CD4-positive, alpha-beta T cell treated with Interferon gamma for 1 hour (primary cell): ENCODE measurements at regions not wholly inside any gene's neighbourhood (a gene's known extent, or its start where the extent isn't known, plus 50 kb on each side); places are given as distances from the start of the nearest gene placed in this dataset.
"Not testable (repeated sequence)": the region's sequence is repeated elsewhere in the genome, so short reads cannot be mapped to it uniquely, and the experiment has no call there.

Experiments
- DNase-seq: peaks from one replicate; pipeline ENCODE4 v3.0.0-alpha.2; 2020

DNA sequence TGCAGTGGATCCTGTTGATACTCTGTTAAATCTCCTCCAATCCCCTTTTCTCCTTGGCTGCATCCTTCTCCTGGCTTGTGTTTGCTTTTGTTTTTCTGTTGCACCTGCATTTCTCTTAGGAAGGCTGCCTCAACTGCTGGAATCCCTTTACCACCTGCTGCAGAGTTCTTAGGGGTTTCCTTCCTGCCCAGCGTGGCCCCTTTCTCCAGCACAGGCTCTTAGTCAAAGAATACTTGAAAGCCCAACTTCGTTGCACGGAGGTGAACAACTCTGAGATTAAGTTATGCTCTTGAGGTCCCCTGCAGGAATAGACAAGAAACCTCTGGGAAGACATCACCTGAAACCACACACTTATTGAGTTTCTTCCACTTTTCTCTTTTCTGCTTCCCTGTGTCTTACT, 121.6 kb upstream of the GRM7 start:
- no peak for DNase-seq

DNA sequence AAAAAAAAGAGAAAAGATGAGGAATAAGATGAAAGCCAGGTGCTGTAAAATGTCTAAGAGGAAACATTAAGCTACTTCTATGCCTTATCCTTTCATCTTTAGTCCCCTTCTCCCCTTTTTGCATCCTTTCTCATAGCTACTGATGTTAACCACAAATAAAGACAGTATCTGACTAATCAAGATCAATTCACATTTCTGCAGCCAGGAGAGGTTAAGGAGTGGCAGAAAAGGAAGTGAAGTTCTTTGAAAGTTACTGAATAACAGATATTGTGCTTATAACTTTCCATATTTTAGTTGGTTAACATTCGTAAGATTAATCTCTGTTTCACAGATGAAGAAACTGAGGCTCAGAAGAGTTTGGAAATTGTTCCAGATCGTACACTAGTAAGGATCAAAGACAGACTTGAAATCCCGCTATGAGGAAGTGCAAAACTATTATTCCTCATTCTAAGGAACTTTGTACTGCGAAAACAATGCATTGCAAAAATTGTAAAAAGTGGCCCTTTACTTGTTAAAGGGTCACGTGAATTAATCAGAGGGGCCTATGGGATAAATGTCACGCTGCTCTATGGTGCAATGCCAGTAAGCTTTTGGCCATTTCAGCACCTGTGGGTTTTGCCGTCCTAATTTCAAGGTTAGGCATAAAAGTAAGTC, 117.7 kb upstream of the GRM7 start:
- no peak for DNase-seq

DNA sequence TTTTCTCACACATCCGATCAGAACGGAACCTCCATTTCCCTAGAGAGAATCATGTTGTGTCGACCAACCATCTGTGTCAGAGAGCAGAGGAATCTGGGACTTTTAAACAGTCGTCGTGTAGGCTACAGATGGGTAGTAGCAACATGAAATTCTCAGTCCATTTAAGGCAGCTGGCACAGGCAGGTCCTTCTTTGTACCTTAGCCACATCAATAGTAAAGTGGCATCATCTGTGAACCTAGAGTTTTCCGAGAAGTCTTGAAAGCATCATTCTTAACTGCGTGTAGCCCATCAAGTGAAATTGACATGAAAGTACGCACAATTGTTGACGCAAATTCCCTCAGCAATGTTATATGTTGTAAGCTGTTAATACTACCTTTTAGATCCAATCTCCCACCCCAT, 114.5 kb upstream of the GRM7 start:
- DNase-seq, result no peak

DNA sequence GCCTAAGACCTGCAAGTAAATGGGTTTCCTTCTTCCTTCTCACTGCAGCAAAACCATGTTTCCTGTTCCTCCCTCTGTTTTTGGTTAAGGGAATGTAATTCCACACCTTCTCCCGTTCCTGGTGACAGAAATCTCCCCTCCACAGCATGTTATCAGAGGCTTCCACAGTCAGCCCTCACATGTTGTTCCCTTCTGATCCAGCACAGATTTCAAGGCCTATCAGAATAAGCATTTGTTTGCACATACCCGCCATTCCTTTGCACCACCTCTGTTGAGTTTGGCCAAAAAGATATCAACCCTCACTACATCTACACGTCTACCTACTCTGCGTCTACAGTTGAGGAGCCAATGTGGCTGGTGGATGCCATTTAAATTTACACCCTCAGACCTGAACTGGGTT, 113.9 kb upstream of the GRM7 start:
- no peak for DNase-seq

DNA sequence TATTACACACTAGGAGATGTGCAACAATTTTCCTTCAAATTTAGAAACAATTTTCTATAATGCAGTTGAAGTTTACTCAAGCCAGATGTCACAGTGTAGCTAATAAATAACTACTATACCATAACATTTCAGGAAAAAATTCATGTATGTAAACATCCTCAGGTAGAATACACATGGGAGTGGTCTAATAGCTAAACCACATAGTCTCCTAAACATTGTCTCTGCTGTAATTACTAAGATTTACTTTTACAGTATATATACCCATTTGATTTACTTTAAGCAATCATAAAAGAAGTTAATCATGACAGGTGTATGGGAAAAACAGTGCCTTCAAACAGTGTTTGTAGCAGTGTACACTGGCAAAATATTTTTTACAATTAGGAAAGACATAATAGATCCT, 110.1 kb upstream of the GRM7 start:
- no peak for DNase-seq

DNA sequence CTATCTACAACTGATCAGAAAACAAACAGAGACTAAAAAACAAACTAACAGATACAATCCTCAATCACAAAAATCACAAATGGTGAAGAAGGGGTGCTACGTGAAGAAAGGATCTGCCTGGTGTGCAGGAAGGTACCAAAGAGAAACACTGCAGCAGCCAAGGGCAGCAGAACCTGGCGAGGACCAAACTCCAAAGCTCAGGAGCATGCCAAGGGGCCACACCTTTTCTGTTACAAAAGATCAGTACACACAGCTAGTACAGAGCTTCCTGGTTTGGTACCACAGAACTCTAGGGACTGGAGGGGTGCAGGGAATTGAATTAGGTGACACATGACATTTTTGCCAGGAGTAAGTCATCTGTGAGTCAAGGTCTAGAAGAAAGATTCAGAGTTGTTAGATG, 107.4 kb upstream of the GRM7 start:
- DNase-seq, result no peak

DNA sequence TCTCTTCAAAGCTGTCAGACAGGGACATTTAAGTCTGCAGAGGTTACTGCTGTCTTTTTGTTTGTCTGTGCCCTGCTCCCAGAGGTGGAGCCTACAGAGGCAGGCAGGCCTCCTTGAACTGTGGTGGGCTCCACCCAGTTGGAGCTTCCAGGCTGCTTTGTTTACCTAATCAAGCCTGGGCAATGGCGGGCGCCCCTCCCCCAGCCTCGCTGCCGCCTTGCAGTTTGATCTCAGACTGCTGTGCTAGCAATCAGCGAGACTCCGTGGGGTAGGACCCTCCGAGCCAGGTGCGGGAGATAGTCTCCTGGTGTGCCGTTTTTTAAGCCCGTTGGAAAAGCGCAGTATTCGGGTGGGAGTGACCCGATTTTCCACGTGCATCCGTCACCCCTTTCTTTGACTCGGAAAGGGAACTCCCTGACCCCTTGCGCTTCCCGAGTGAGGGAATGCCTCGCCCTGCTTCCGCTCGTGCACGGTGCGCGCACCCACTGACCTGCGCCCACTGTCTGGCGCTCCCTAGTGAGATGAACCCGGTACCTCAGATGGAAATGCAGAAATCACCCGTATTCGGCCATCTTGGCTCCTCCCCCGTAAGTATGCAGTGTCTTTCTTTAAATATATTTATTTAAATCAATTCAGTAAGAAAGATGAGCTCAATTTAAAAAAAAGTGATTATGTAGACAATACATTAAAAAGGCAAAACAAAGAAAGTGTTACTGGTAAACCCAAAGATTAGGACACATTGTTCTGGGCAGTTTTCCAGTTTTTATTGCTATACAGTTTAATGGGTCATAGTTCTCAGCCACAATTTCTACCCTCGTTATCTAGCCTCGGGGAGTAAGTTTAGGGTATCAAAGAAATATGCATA, 91.2 kb upstream of the GRM7 start:
- DNase-seq, result not testable (repeated sequence)

DNA sequence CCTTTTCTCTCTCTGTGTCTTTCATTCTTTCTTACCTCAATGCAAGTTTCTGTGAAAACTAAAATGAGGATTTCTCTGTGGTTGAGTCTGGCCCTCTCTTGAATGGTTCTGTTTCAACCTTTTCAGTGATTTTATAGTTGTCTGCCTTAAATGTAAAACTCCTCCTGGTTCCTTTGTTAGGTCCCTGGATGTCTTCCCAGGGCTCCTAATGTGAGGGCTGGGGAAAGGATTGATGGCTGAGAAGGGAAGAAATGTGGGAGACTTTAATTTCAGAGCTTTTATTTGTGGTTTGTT, 90.6 kb upstream of the GRM7 start:
- DNase-seq, result no peak

DNA sequence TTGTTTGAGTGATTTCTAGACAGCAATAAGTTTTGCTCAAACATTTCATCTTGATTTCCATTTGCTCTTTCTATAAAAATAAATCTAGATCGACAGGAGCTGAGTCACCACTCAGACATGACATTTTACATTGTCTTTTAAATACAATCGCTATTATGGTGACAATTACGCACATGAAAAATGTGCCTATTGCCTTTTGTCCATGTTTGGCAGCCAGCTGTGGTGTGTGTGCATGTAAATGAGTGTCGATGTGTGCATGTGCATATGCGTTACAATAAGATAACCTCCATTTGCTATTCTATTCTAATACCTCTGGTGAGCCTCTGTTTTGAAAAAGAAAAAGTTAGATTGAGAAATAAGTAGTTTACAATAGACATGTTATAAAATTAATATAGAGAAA, 89.7 kb upstream of the GRM7 start:
- no peak for DNase-seq

DNA sequence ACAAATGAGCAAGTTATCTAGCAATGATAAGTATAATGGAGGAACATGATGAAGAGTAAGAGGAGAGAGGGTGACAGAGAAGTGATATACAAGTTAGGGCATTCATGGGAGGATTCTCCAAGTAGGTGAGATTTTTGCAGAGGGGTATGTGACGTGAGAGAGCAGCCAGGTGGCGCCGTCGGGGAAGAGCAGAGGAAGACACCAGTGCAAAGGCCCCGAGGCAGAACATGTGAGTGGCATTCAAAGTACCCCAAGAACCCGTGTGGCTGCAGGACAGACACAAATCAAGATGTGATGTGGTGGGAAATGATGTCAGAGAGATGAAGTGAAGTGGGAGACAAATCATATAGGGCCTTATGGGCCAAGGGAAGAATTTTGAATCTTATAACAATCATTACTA, 81.8 kb upstream of the GRM7 start:
- DNase-seq, result no peak

DNA sequence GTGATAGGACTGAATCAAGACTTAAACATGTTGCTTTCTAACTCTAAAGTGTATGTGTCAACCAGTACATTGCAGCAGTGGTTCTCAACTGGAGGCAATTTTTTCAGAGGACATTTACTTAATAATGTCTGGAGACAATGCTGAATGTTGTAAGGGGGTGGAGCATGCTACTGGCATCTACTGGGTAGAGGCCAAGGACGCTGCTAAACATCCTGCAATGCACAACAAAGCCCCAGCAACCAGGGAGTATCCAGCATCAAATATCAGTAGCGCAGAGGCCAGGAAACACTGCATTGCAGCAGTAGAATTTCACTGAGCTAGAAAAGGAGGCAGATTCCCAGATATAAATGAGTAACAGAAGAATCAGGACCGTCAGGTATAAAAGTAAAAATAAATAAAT, 79.8 kb upstream of the GRM7 start:
- DNase-seq, result no peak

DNA sequence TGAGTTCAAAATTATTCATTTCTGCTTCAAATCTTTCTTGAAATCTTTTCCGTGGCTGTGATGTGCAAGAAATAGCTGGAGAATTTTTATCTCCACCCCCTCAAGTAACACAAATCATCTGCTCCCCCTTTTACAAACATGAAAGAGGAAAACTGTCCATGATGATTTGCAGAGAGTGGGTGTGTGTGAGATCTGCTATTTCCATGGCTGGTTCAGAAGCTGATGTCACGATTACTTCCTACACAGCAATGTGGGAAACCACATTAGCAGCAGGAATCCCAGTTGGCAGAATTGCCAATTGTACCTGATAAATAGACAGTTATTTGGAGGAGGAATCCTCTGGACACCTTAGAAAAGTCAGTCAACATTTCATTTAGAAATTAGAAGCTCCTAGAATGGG, 75.2 kb upstream of the GRM7 start:
- no peak for DNase-seq

DNA sequence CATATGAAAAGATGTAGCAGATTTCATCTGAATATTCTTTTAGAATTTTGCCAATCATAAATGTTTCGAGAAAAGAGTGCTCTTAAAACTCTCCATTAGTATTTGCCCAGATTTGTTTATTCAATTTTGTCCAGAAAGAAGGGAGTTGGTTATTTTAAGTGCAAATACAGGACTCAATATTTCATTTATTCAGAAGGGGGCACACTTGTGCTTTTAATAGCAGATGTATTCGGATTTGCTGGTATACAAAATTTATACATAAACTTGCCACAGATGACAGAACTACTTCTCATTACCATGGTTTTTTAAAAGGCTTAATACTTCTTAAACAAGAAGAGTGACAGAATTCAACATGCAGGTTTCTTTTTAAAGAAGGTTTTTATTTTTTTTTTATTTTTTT, 69.8 kb upstream of the GRM7 start:
- DNase-seq, result no peak

DNA sequence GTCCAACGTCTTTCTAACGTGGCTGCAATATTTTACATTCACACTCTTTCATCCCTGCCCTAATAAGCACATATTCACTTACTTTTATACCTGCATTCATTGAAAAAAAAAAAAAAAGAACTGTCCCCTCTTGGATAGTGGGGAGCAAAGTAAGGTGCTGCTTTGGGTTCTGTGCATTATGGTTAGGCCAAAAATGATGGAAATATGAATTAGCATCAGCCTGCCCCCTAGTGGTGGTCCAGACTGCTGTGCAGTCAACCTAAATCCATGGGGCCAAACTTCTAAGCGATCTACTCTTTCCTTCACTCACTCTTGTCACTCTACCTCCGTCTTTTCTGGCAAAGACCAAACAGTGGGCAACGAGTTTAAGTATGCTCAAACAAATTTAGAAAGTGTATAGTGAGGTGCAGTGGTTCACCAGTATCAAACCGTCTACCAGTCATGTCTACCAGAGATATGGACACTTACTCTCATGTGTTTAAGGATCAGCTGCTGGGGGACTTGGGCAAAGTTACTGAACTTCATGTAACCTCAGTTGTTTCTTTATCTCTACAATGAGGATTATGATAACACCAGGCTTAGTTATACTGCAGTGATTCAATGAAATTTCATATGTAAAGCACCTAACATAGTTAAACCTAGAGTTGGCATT, 61.5 kb upstream of the GRM7 start:
- no peak for DNase-seq

DNA sequence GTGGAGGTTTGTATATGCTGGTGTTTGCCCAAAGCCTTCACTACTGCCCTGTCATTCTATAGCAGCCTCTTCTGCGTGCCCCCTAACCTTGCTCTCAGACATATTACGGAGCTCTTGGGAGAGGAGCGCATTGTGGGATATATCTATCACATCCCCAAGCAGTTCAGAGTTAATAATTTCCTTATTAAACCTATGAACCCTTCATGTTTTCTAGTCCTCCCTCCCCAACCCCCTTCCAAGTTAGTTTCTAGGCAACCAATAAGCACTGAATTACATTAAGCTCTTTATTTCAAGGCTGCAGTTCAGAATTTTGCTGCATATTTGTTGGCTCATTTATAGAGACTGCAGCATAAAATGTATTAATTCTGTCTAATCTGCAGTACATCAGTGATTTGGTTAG, 57.3 kb upstream of the GRM7 start:
- DNase-seq, result no peak

DNA sequence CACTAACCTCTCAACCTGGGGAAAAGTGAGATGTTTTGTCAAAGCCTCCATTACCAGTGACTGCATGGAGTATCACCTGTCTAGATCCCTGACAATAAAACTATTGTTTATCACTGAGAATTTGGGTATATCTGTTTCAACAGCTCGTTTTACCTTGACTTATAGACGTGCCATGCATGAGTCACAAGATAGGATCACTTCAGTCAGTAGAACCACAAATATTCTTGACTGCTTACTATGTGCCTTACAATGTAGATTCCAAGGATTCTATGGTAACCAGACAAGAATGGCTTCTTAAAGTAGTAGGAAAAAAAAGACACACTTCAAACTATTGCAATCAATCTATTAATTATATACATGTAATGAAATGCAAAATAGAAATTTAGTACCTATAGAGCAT, 55.7 kb upstream of the GRM7 start:
- no peak for DNase-seq

DNA sequence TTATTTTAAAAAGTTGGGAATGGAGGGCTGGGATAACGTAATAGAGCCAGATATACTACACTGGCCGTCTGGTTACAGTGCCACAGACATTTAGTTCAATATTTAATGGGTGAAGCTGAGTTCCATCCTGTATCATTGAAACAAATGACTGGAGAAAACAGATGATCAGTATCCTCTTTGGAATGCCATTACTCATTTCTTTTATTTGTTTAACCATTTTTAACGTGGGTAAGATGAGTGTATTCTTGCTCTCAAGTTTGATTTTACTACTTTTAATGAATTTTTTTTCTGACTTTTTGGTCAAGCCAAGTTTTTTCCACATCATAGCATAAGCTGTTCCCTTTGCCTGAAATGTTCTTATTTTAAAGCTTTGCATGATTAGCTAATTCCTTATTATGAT, 53.9 kb upstream of the GRM7 start:
- DNase-seq, result no peak

DNA sequence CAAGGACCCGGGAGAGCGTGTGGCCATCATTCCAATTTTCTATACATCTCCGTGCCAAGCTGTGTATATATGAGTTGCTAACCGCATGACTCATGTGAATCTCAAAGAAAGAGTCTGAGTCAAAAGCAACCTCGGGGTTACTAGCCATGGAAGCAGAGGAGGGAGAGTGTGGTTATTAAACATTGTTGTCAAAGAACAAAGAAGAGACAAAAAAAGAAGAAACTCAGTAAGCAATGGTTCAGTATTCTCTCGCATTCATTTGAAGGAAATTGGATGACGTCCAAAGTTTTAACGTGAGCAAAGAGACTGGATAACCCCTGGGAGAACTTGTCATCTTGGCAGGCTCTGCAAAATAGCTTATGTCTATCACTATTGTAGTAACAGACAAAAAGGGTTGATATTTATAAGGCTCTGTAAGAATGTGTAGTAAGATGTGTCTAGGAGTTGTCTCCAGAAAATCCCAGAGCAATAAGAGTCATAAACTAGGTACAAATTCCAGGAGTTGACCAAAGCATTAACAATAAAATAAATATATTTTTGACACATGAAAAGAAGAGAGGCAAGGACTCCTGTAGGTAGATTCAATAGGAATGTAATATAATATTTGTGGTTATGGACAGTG, 52.8 kb upstream of the GRM7 start:
- DNase-seq, result no peak

DNA sequence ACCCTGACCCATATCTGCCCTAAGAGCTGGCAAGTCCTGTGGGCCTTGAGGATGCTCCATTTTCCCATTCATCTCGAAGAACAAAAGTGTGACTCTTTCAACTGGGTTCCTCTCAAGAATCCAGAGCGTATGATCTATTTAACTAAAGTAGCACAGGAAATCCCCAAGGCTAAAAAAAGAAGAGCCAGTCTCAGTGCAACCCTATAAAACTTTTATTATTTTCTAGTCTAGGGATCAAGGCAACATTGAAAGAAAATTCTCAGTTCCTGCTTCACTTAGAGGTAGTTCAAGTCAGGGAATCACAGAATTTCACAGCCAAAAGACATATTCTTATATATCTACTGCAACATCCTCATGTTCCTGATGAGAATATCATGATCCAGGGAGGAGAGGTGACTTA, 51.6 kb upstream of the GRM7 start:
- DNase-seq, result no peak
